ENCODE measurements at regions not wholly inside any gene's neighbourhood (a gene's known extent, or its start where the extent isn't known, plus 50 kb on each side); places are given as distances from the start of the nearest gene placed in this dataset.

GRCh38 chrX:23505531-23506303 is 161.6 kb upstream of the PRDX4 start:
- TF ChIP-seq CTCF (IDR thresholded peaks at IDR 0.05) = no peak
- no peak for TF ChIP-seq EZH2phosphoT487 (IDR thresholded peaks at IDR 0.05)

Measured in neural progenitor cell (in vitro differentiated cells).